ENCODE measurements at regions not wholly inside any gene's neighbourhood (a gene's known extent, or its start where the extent isn't known, plus 50 kb on each side); places are given as distances from the start of the nearest gene placed in this dataset.

- no peak overlapping the region for H3K27ac ChIP-seq (ENCODE audit: low read length)
- DNase-seq = no peak
- H3K4me1 ChIP-seq (ENCODE audit: control insufficient read depth, insufficient read depth, low read length) = no peaks in the 10 kb centered on the region
- 100% methylated on average over 1 of the region's 3 CpGs for WGBS (ENCODE audit: insufficient coverage, low lambda C conversion rate)
- H3K9me3 ChIP-seq (ENCODE audit: control insufficient read depth, low read depth, low read length) = no peaks in the 10 kb centered on the region
- H3K36me3 ChIP-seq (ENCODE audit: control insufficient read depth, insufficient read depth, low read length) = no peaks in the 10 kb centered on the region
- no peak overlapping the region for H3K4me3 ChIP-seq (ENCODE audit: low read length)
- no peaks in the 10 kb centered on the region for H3K27me3 ChIP-seq (ENCODE audit: control insufficient read depth, insufficient read depth, low read length)
These were observed 1743.0 kb upstream of the TENM3 start for GRCh38 chr4:180500154-180500553.

GRCh38 chr4:180512801-180513475 lies 1730.3 kb upstream of the TENM3 start:
- no peaks in the 10 kb centered on the region for H3K36me3 ChIP-seq (ENCODE audit: control insufficient read depth, insufficient read depth, low read length)
- no peak overlapping the region for H3K4me3 ChIP-seq (ENCODE audit: low read length)
- H3K27me3 ChIP-seq (ENCODE audit: control insufficient read depth, insufficient read depth, low read length) = no peaks in the 10 kb centered on the region
- no peak for DNase-seq
- H3K27ac ChIP-seq (ENCODE audit: low read length) = no peak overlapping the region
- H3K4me1 ChIP-seq (ENCODE audit: control insufficient read depth, insufficient read depth, low read length) = no peaks in the 10 kb centered on the region
- H3K9me3 ChIP-seq (ENCODE audit: control insufficient read depth, low read depth, low read length) = no peaks in the 10 kb centered on the region
- no CpG with 5 or more reads among the region's 3 CpGs for WGBS (ENCODE audit: insufficient coverage, low lambda C conversion rate)

- Histone ChIP-seq H3K9me3 (ENCODE audit: control insufficient read depth, low read depth, low read length) (no peaks in the 10 kb centered on the region), H3K27ac (ENCODE audit: low read length) (no peak overlapping the region), H3K36me3 (ENCODE audit: control insufficient read depth, insufficient read depth, low read length) (no peaks in the 10 kb centered on the region), H3K27me3 (ENCODE audit: control insufficient read depth, insufficient read depth, low read length) (no peaks in the 10 kb centered on the region), H3K4me3 (ENCODE audit: low read length) (no peak overlapping the region), H3K4me1 (ENCODE audit: control insufficient read depth, insufficient read depth, low read length) (no peaks in the 10 kb centered on the region)
- WGBS (ENCODE audit: insufficient coverage, low lambda C conversion rate) = 74% methylated on average over 4 of the region's 4 CpGs
- no peak for DNase-seq
These were observed 1724.3 kb upstream of the TENM3 start for GRCh38 chr4:180518906-180519305.

- Histone ChIP-seq H3K4me1 (ENCODE audit: control insufficient read depth, insufficient read depth, low read length) (no peaks in the 10 kb centered on the region), H3K4me3 (ENCODE audit: low read length) (no peak overlapping the region)
- 100% methylated on average over 1 of the region's 5 CpGs for WGBS (ENCODE audit: insufficient coverage, low lambda C conversion rate)
These were observed 1722.0 kb upstream of the TENM3 start for GRCh38 chr4:180521181-180521580.

GRCh38 chr4:180525523-180526077 lies 1717.6 kb upstream of the TENM3 start:
- Histone ChIP-seq H3K4me3 (ENCODE audit: low read length) (no peak overlapping the region), H3K27me3 (ENCODE audit: control insufficient read depth, insufficient read depth, low read length) (no peaks in the 10 kb centered on the region), H3K27ac (ENCODE audit: low read length) (no peak overlapping the region), H3K4me1 (ENCODE audit: control insufficient read depth, insufficient read depth, low read length) (no peaks in the 10 kb centered on the region), H3K9me3 (ENCODE audit: control insufficient read depth, low read depth, low read length) (no peaks in the 10 kb centered on the region), H3K36me3 (ENCODE audit: control insufficient read depth, insufficient read depth, low read length) (no peaks in the 10 kb centered on the region)
- WGBS (ENCODE audit: insufficient coverage, low lambda C conversion rate) = no CpG with 5 or more reads among the region's 4 CpGs
- peak; percentile 7 to 24 for DNase-seq

More at GRCh38 chr4:180521181-180521580, 1722.0 kb upstream of the TENM3 start:
- Histone ChIP-seq H3K36me3 (ENCODE audit: control insufficient read depth, insufficient read depth, low read length) (no peaks in the 10 kb centered on the region), H3K27ac (ENCODE audit: low read length) (no peak overlapping the region), H3K27me3 (ENCODE audit: control insufficient read depth, insufficient read depth, low read length) (no peaks in the 10 kb centered on the region), H3K9me3 (ENCODE audit: control insufficient read depth, low read depth, low read length) (no peaks in the 10 kb centered on the region)
- DNase-seq = no peak

GRCh38 chr4:180528003-180528402 lies 1715.2 kb upstream of the TENM3 start:
- 88% methylated on average over 3 of the region's 9 CpGs for WGBS (ENCODE audit: insufficient coverage, low lambda C conversion rate)
- H3K9me3 ChIP-seq (ENCODE audit: control insufficient read depth, low read depth, low read length) = no peaks in the 10 kb centered on the region
- no peak overlapping the region for H3K4me3 ChIP-seq (ENCODE audit: low read length)
- H3K27me3 ChIP-seq (ENCODE audit: control insufficient read depth, insufficient read depth, low read length) = no peaks in the 10 kb centered on the region
- H3K4me1 ChIP-seq (ENCODE audit: control insufficient read depth, insufficient read depth, low read length) = no peaks in the 10 kb centered on the region
- no peaks in the 10 kb centered on the region for H3K36me3 ChIP-seq (ENCODE audit: control insufficient read depth, insufficient read depth, low read length)
- DNase-seq = no peak
- H3K27ac ChIP-seq (ENCODE audit: low read length) = no peak overlapping the region

- Histone ChIP-seq H3K4me3 (ENCODE audit: low read length) (no peak overlapping the region), H3K4me1 (ENCODE audit: control insufficient read depth, insufficient read depth, low read length) (no peaks in the 10 kb centered on the region), H3K36me3 (ENCODE audit: control insufficient read depth, insufficient read depth, low read length) (no peaks in the 10 kb centered on the region), H3K9me3 (ENCODE audit: control insufficient read depth, low read depth, low read length) (no peaks in the 10 kb centered on the region), H3K27me3 (ENCODE audit: control insufficient read depth, insufficient read depth, low read length) (no peaks in the 10 kb centered on the region), H3K27ac (ENCODE audit: low read length) (no peak overlapping the region)
- no peak for DNase-seq
These were observed 1712.4 kb upstream of the TENM3 start for GRCh38 chr4:180530787-180531186.

- Histone ChIP-seq H3K4me3 (ENCODE audit: low read length) (no peak overlapping the region), H3K36me3 (ENCODE audit: control insufficient read depth, insufficient read depth, low read length) (no peaks in the 10 kb centered on the region), H3K9me3 (ENCODE audit: control insufficient read depth, low read depth, low read length) (no peaks in the 10 kb centered on the region), H3K4me1 (ENCODE audit: control insufficient read depth, insufficient read depth, low read length) (no peaks in the 10 kb centered on the region), H3K27me3 (ENCODE audit: control insufficient read depth, insufficient read depth, low read length) (no peaks in the 10 kb centered on the region), H3K27ac (ENCODE audit: low read length) (no peak overlapping the region)
- 89% methylated on average over 4 of the region's 9 CpGs for WGBS (ENCODE audit: insufficient coverage, low lambda C conversion rate)
- DNase-seq = no peak
These were observed 1710.5 kb upstream of the TENM3 start for GRCh38 chr4:180532691-180533090.

- Histone ChIP-seq H3K27ac (ENCODE audit: low read length) (no peak overlapping the region), H3K4me1 (ENCODE audit: control insufficient read depth, insufficient read depth, low read length) (no peaks in the 10 kb centered on the region), H3K4me3 (ENCODE audit: low read length) (no peak overlapping the region), H3K36me3 (ENCODE audit: control insufficient read depth, insufficient read depth, low read length) (no peaks in the 10 kb centered on the region), H3K9me3 (ENCODE audit: control insufficient read depth, low read depth, low read length) (no peaks in the 10 kb centered on the region), H3K27me3 (ENCODE audit: control insufficient read depth, insufficient read depth, low read length) (no peaks in the 10 kb centered on the region)
- 100% methylated on average over 2 of the region's 8 CpGs for WGBS (ENCODE audit: insufficient coverage, low lambda C conversion rate)
- DNase-seq = no peak
These were observed 1704.7 kb upstream of the TENM3 start for GRCh38 chr4:180538384-180539057.

- 100% methylated on average over 1 of the region's 4 CpGs for WGBS (ENCODE audit: insufficient coverage, low lambda C conversion rate)
- no peak overlapping the region for H3K27ac ChIP-seq (ENCODE audit: low read length)
- H3K9me3 ChIP-seq (ENCODE audit: control insufficient read depth, low read depth, low read length) = no peaks in the 10 kb centered on the region
- no peak for DNase-seq
- no peaks in the 10 kb centered on the region for H3K4me1 ChIP-seq (ENCODE audit: control insufficient read depth, insufficient read depth, low read length)
- H3K27me3 ChIP-seq (ENCODE audit: control insufficient read depth, insufficient read depth, low read length) = no peaks in the 10 kb centered on the region
- H3K36me3 ChIP-seq (ENCODE audit: control insufficient read depth, insufficient read depth, low read length) = no peaks in the 10 kb centered on the region
- no peak overlapping the region for H3K4me3 ChIP-seq (ENCODE audit: low read length)
These were observed 1703.9 kb upstream of the TENM3 start for GRCh38 chr4:180539284-180539683.

- Histone ChIP-seq H3K36me3 (ENCODE audit: control insufficient read depth, insufficient read depth, low read length) (no peaks in the 10 kb centered on the region), H3K4me1 (ENCODE audit: control insufficient read depth, insufficient read depth, low read length) (no peaks in the 10 kb centered on the region), H3K27me3 (ENCODE audit: control insufficient read depth, insufficient read depth, low read length) (no peaks in the 10 kb centered on the region), H3K9me3 (ENCODE audit: control insufficient read depth, low read depth, low read length) (no peaks in the 10 kb centered on the region), H3K27ac (ENCODE audit: low read length) (no peak overlapping the region), H3K4me3 (ENCODE audit: low read length) (no peak overlapping the region)
- no peak for DNase-seq
These were observed 1701.5 kb upstream of the TENM3 start for GRCh38 chr4:180541678-180542077.
